ENCODE measurements at regions not wholly inside any gene's neighbourhood (a gene's known extent, or its start where the extent isn't known, plus 50 kb on each side); places are given as distances from the start of the nearest gene placed in this dataset.

GRCh38 chr17:79393358-79394052 is 217.3 kb downstream of the RBFOX3 start:
- H3K36me3 ChIP-seq (ENCODE audit: low read length), result no peaks in the 10 kb centered on the region
- H3K27ac ChIP-seq (ENCODE audit: low read depth, low read length), result no peak overlapping the region
- H2AFZ ChIP-seq (ENCODE audit: low read depth, low read length, severe bottlenecking), result no peak overlapping the region
- no peaks in the 10 kb centered on the region for H3K27me3 ChIP-seq (ENCODE audit: low read length)
- no peak overlapping the region for H3K9ac ChIP-seq (ENCODE audit: low read length)
- no peak overlapping the region for H3K4me2 ChIP-seq (ENCODE audit: low read depth, low read length, poor library complexity, severe bottlenecking)
- no peak overlapping the region for H3K4me3 ChIP-seq (ENCODE audit: insufficient read depth, low read length, poor library complexity, severe bottlenecking)
- no peaks in the 10 kb centered on the region for H3K9me2 ChIP-seq (replicated peaks; ENCODE audit: insufficient read depth, low read length)
- H3K79me2 ChIP-seq (ENCODE audit: insufficient read depth, low read length), result no peaks in the 10 kb centered on the region
- no peaks in the 10 kb centered on the region for H4K20me1 ChIP-seq (ENCODE audit: low read depth, low read length)
- H3F3A ChIP-seq (ENCODE audit: insufficient read depth), result no peaks in the 10 kb centered on the region
- TF ChIP-seq, protein P1, sequence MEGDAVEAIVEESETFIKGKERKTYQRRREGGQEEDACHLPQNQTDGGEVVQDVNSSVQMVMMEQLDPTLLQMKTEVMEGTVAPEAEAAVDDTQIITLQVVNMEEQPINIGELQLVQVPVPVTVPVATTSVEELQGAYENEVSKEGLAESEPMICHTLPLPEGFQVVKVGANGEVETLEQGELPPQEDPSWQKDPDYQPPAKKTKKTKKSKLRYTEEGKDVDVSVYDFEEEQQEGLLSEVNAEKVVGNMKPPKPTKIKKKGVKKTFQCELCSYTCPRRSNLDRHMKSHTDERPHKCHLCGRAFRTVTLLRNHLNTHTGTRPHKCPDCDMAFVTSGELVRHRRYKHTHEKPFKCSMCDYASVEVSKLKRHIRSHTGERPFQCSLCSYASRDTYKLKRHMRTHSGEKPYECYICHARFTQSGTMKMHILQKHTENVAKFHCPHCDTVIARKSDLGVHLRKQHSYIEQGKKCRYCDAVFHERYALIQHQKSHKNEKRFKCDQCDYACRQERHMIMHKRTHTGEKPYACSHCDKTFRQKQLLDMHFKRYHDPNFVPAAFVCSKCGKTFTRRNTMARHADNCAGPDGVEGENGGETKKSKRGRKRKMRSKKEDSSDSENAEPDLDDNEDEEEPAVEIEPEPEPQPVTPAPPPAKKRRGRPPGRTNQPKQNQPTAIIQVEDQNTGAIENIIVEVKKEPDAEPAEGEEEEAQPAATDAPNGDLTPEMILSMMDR (IDR thresholded peaks at IDR 0.05; ENCODE audit: insufficient read depth, low read length, poor library complexity, severe bottlenecking), result peak; percentile 88
- no peak for TF ChIP-seq EZH2phosphoT487 (conservative IDR thresholded peaks at IDR 0.05; ENCODE audit: low read length)
- no peaks in the 10 kb centered on the region for H3K9me3 ChIP-seq (ENCODE audit: insufficient read depth, low read length)

DNA sequence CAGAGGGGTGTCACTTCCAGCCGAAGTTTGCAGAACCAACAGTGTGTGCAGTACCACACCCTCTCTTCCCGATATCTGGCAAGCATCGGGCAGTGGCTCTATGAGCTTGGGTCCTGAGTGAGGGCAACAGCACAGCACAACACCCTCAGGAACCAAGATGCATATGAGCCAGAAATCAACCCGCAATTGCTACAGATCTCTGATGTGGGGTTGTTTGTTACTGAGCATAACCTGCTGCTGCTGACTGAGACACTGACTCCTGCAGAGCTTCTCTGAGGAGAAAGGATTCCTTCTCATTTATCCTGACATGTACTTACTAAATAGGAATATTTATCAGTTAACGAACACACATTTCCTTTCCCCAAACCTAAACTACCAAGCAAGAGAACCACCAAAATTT is 218.3 kb downstream of the RBFOX3 start:
- Histone ChIP-seq H3K9me2 (replicated peaks; ENCODE audit: insufficient read depth, low read length) (no peaks in the 10 kb centered on the region), H4K20me1 (ENCODE audit: low read depth, low read length) (no peaks in the 10 kb centered on the region), H3K27ac (ENCODE audit: low read depth, low read length) (no peak overlapping the region), H3K79me2 (ENCODE audit: insufficient read depth, low read length) (no peaks in the 10 kb centered on the region), H3K27me3 (ENCODE audit: low read length) (no peaks in the 10 kb centered on the region), H3F3A (ENCODE audit: insufficient read depth) (no peaks in the 10 kb centered on the region), H3K9me3 (ENCODE audit: insufficient read depth, low read length) (no peaks in the 10 kb centered on the region), H3K36me3 (ENCODE audit: low read length) (no peaks in the 10 kb centered on the region), H3K4me3 (ENCODE audit: insufficient read depth, low read length, poor library complexity, severe bottlenecking) (no peak overlapping the region), H2AFZ (ENCODE audit: low read depth, low read length, severe bottlenecking) (no peak overlapping the region), H3K9ac (ENCODE audit: low read length) (no peak overlapping the region), H3K4me2 (ENCODE audit: low read depth, low read length, poor library complexity, severe bottlenecking) (no peak overlapping the region)
- TF ChIP-seq, protein P1 (IDR thresholded peaks at IDR 0.05; ENCODE audit: insufficient read depth, low read length, poor library complexity, severe bottlenecking), result no peak
- no peak for TF ChIP-seq EZH2phosphoT487 (conservative IDR thresholded peaks at IDR 0.05; ENCODE audit: low read length)

GRCh38 chr17:79391376-79392233 is 219.2 kb downstream of the RBFOX3 start:
- no peak overlapping the region for H3K4me2 ChIP-seq (ENCODE audit: low read depth, low read length, poor library complexity, severe bottlenecking)

More at GRCh38 chr17:79391376-79392233, 219.2 kb downstream of the RBFOX3 start:
- H4K20me1 ChIP-seq (ENCODE audit: low read depth, low read length), result no peaks in the 10 kb centered on the region
- H2AFZ ChIP-seq (ENCODE audit: low read depth, low read length, severe bottlenecking), result no peak overlapping the region
- TF ChIP-seq EZH2phosphoT487 (conservative IDR thresholded peaks at IDR 0.05; ENCODE audit: low read length), result no peak
- TF ChIP-seq, protein P1 (IDR thresholded peaks at IDR 0.05; ENCODE audit: insufficient read depth, low read length, poor library complexity, severe bottlenecking), result peak; percentile 49
- no peaks in the 10 kb centered on the region for H3K79me2 ChIP-seq (ENCODE audit: insufficient read depth, low read length)
- H3K9me3 ChIP-seq (ENCODE audit: insufficient read depth, low read length), result no peaks in the 10 kb centered on the region
- H3K4me3 ChIP-seq (ENCODE audit: insufficient read depth, low read length, poor library complexity, severe bottlenecking), result no peak overlapping the region
- no peaks in the 10 kb centered on the region for H3K36me3 ChIP-seq (ENCODE audit: low read length)
- H3K9me2 ChIP-seq (replicated peaks; ENCODE audit: insufficient read depth, low read length), result no peaks in the 10 kb centered on the region
- H3F3A ChIP-seq (ENCODE audit: insufficient read depth), result no peaks in the 10 kb centered on the region
- no peak overlapping the region for H3K27ac ChIP-seq (ENCODE audit: low read depth, low read length)
- no peak overlapping the region for H3K9ac ChIP-seq (ENCODE audit: low read length)
- no peaks in the 10 kb centered on the region for H3K27me3 ChIP-seq (ENCODE audit: low read length)

All from SU-DHL-6 (cell line).